IPS DF 4.7 (cell line): ENCODE measurements at regions not wholly inside any gene's neighbourhood (a gene's known extent, or its start where the extent isn't known, plus 50 kb on each side); places are given as distances from the start of the nearest gene placed in this dataset.
"Not testable (repeated sequence)": the region's sequence is repeated elsewhere in the genome, so short reads cannot be mapped to it uniquely, and the experiment has no call there.

Source experiments
- DNase-seq: peaks from one replicate; pipeline ENCODE4 v3.0.0-alpha.2; 2013; ENCODE audit warnings: low spot score; ENCODE audit errors: extremely low read depth

DNA sequence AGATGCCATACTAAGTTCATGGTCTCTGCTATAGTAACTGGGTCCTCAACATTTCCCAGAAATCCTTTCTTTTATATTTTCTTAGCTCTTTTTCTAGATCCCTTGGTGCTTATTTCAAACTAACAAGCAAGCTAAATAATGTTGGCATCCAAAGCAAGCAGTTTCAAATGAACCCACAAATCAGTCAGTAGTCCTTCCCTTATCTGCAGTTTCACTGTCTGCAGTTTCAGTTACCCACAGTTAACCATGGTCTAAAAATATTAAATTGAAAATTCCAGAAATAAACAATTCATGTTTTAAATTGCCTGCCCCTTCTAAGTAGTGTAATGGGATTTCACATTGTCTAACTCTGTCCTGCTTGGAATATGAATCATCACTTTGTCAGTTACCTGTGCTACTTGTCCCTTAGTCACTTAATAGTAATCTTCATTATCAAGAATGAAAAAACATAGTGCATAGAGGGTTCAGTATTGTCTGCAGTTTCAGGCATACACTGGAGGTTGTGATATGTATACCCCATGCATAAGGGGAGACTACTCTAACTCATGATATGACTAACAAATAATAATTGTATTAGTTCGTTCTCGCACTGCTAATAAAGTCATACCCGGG lies 633.7 kb downstream of the MECOM start:
- no peak for DNase-seq

GRCh38 chr3:169028716-169029115 lies 634.8 kb downstream of the MECOM start:
- DNase-seq = no peak

GRCh38 chr3:169026543-169027182 lies 636.8 kb downstream of the MECOM start:
- no peak for DNase-seq

DNA sequence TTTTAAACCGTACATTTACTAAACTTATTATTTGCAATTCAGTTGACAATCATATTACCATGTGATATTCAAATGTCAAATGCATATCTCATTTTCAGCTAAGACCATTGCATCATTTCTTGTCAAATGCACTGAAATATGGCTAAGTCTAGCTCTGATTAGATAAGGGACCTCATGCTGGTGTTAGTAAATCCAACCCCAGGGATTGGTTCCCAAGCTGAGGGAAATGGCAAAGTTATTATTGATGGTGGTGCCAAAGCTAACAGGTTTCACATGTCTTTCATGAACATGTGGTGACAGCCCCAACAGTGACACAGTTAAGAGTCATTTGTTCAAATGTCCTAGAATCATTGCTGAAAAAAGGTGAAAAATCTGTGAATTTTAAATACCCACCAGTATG lies 641.1 kb downstream of the MECOM start:
- no peak for DNase-seq

GRCh38 chr3:169020371-169020770 lies 643.1 kb downstream of the MECOM start:
- no peak for DNase-seq

GRCh38 chr3:169009453-169009852 lies 654.1 kb downstream of the MECOM start:
- DNase-seq = no peak

DNA sequence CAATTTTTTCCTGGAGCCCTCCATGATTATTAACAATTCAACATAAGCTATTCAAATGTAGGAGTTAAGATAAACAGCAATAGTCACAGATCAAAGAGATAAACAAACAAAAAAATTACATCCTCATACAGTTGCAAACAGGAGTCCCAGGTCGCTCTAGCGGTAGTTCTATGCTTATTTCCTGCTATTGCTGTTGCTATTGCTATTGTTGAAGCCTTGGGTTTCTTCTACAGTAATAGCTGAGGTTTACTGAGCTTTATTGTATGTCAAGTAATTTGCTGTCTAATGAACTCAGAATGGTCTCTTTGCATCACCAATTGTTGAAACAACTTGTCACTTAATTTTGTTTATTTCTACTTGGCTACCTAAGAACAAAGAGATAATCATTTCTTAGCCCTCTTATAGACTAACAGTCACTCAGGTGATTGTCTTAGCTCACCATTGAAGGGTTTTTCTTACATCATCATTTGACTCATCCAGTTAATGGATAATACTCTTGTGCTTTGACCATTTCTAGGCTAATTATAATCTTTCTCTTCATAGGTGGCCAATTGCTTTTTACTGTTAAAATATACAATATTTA lies 654.6 kb downstream of the MECOM start:
- no peak for DNase-seq

- DNase-seq = no peak
These were observed 656.4 kb downstream of the MECOM start for GRCh38 chr3:169007145-169007544.

DNA sequence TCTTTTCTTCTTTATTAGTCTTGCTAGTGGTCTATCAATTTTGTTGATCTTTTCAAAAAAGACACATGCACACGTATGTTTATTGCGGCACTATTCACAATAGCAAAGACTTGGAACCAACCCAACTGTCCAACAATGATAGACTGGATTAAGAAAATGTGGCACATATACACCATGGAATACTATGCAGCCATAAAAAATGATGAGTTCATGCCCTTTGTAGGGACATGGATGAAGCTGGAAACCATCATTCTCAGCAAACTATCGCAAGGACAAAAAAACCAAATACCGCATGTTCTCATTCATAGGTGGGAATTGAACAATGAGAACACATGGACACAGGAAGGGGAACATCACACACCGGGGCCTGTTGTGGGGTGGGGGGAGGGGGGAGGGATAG lies 657.1 kb downstream of the MECOM start:
- not testable (repeated sequence) for DNase-seq

- DNase-seq = no peak
These were observed 660.8 kb downstream of the MECOM start for GRCh38 chr3:169002689-169003088.

DNA sequence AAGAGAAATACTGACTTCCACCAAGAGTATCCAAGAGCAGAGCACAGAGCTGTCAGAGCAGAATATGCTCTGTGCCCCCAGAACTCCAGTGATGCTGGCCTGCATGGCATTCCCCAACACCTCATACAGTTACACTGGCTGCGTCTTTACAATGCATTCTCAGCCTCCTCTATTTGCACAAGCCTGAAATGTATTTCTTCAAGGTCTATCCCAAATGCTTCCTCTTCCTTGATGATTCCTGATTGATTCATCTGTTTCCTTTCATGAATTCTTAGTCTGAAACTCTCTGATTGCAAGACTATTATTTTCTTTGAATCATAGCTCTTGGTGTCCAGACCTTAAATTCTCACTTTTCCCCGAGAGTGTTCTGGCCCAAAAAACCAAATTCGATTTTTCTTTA lies 664.7 kb downstream of the MECOM start:
- DNase-seq = no peak

GRCh38 chr3:168997488-168997887 lies 666.0 kb downstream of the MECOM start:
- DNase-seq = no peak

GRCh38 chr3:168996622-168997021 lies 666.9 kb downstream of the MECOM start:
- no peak for DNase-seq

DNA sequence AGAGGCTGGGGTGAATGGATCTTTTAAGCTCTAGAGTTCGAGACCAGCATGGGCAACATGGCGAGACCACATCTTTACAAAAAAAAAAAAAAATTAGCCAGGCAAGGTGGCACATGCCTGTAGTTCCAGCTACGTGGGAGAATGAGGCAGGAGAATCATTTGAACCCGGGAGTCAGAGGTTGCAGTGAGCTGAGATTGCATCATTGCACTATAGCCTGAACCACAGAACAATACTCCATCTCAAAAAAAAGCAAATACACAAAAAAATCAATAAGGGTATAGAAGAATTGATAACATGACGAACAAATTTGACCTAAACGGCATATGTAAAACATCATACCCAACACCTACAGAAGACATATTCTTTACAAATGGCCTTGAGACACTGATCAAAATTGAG lies 668.4 kb downstream of the MECOM start:
- no peak for DNase-seq

DNA sequence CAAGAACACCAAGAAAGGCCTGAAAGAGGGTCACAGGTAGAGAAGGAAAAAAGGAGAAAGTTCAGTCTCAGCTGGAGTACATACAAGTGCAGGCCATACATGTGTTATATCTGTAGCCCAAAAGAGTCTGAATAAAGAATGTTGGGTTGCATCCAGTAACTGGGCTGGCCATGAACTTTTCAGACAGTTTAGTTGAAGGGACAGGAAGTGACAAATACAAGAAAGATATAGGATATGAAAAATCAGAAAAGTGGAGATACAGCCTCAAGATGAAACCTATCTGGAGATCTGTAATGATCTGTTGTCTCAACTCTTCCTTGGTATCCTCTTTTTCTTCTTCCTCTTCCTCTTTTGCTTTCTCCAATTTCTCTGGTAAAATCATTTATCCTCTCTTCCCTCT lies 671.7 kb downstream of the MECOM start:
- DNase-seq = no peak

DNA sequence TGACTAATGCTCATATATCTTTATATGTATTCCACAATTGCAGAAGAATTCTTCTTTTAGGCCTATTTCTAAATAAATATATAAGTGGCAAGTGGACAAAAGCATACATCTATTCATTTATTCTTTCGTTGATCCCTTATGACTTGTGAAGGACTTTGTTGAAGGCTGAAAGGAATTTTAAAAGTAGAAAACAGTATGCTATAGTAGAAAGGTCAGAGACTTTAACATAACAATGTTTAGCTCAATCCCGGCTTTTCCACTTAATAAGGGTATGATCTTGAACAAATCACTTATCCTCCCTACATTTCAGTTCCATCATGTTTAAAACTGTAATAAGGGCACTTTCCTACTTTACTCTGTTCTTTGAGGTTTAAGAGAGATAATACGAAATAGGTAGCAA lies 672.9 kb downstream of the MECOM start:
- DNase-seq = no peak

- DNase-seq = no peak
These were observed 673.4 kb downstream of the MECOM start for GRCh38 chr3:168990134-168990533.

- DNase-seq = no peak
These were observed 674.1 kb downstream of the MECOM start for GRCh38 chr3:168989396-168989795.

- DNase-seq = no peak
These were observed 674.7 kb downstream of the MECOM start for GRCh38 chr3:168988853-168989252.

DNA sequence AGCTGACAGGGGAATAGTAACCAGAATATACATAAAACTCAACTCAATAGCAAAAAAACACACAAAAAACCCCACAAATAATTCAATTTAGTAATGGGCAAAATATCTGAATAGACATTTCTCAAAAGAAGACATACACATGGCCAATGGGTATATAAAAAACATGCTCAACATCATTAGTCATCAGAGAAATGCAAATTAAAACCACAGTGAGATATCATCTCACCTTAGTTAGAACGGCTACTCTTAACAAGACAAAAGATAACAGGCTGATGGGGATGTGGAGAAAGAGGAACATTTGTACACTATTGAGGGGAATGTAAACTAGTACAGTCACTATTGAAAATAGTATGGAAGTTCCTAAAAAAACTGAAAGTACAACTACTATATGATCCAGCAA lies 678.6 kb downstream of the MECOM start:
- DNase-seq = no peak

- DNase-seq = no peak
These were observed 680.5 kb downstream of the MECOM start for GRCh38 chr3:168983046-168983445.

GRCh38 chr3:168981396-168981795 lies 682.1 kb downstream of the MECOM start:
- DNase-seq = no peak

GRCh38 chr3:168977716-168978374 lies 685.7 kb downstream of the MECOM start:
- no peak for DNase-seq
